GM23248 (cell line): ENCODE measurements at regions not wholly inside any gene's neighbourhood (a gene's known extent, or its start where the extent isn't known, plus 50 kb on each side); places are given as distances from the start of the nearest gene placed in this dataset.

ENCODE experiments used
- DNase-seq: peaks from one replicate; pipeline ENCODE4 v3.0.0-alpha.2; 2015
- H2AFZ ChIP-seq: fragments of 200-600 bp; sonication (generic); 2 replicates; pipeline ENCODE4 v1.6.1; 2016; ENCODE audit warnings: antibody characterized with exemption
- H3F3A ChIP-seq: fragments of 200-600 bp; sonication (generic); 2 replicates; pipeline ENCODE4 v1.6.1; 2016; ENCODE audit warnings: mild to moderate bottlenecking, antibody characterized with exemption, mixed run types; ENCODE audit not compliant: insufficient read depth
- H3K27ac ChIP-seq: fragments of 200-600 bp; sonication (generic); 2 replicates; pipeline ENCODE4 v1.5.1; 2016; ENCODE audit warnings: mild to moderate bottlenecking
- H3K27me3 ChIP-seq: fragments of 200-600 bp; sonication (generic); replicated peaks from 2 replicates; pipeline ENCODE4 v1.6.1; 2016; ENCODE audit warnings: mild to moderate bottlenecking; ENCODE audit not compliant: insufficient read depth
- H3K36me3 ChIP-seq: fragments of 200-600 bp; sonication (generic); 2 replicates; pipeline ENCODE4 v1.6.1; 2016; ENCODE audit warnings: low read depth, mild to moderate bottlenecking
- H3K4me1 ChIP-seq: fragments of 200-600 bp; sonication (generic); 2 replicates; pipeline ENCODE4 v1.6.1; 2016; ENCODE audit warnings: mild to moderate bottlenecking; ENCODE audit not compliant: insufficient read depth
- H3K4me2 ChIP-seq: fragments of 200-600 bp; sonication (generic); one replicate; pipeline ENCODE4 v1.6.1; 2016; ENCODE audit warnings: mild to moderate bottlenecking; ENCODE audit not compliant: unreplicated experiment
- H3K4me3 ChIP-seq: fragments of 200-600 bp; sonication (generic); 2 replicates; pipeline ENCODE4 v1.5.1; 2016; ENCODE audit warnings: mild to moderate bottlenecking
- H3K79me2 ChIP-seq: fragments of 200-600 bp; sonication (generic); 2 replicates; pipeline ENCODE4 v1.6.1; 2016; ENCODE audit warnings: mild to moderate bottlenecking; ENCODE audit not compliant: insufficient read depth
- H3K9ac ChIP-seq: fragments of 200-600 bp; sonication (generic); 2 replicates; pipeline ENCODE4 v1.6.1; 2016; ENCODE audit warnings: mild to moderate bottlenecking
- H3K9me2 ChIP-seq: fragments of 200-600 bp; sonication (generic); 2 replicates; pipeline ENCODE4 v1.6.1; 2016; ENCODE audit warnings: mixed run types, mild to moderate bottlenecking, moderate library complexity; ENCODE audit not compliant: insufficient read depth
- H3K9me3 ChIP-seq: fragments of 200-600 bp; sonication (generic); one replicate; pipeline ENCODE4 v1.6.1; 2017; ENCODE audit warnings: low read depth
- H4K20me1 ChIP-seq: fragments of 200-600 bp; sonication (generic); 2 replicates; pipeline ENCODE4 v1.6.0; 2016; ENCODE audit not compliant: insufficient read depth
- EZH2 ChIP-seq: fragments of 200-600 bp; sonication (generic); IDR thresholded peaks from 2 replicates; pipeline ENCODE4 v1.6.1; 2018; ENCODE audit warnings: antibody characterized with exemption, mild to moderate bottlenecking; ENCODE audit not compliant: insufficient read depth, poor library complexity, severe bottlenecking
- EZH2phosphoT487 ChIP-seq: fragments of 200-600 bp; sonication (generic); IDR thresholded peaks from 2 replicates; pipeline ENCODE4 v1.6.1; 2018; ENCODE audit warnings: antibody characterized with exemption, moderate library complexity, mild to moderate bottlenecking, low read depth; ENCODE audit not compliant: insufficient read depth
- WGBS, 2 experiments: methylation state at CpG; one replicate each; pipeline ENCODE4 v1.1.6; 2015 to 2017; ENCODE audit warnings: low lambda C conversion rate in 2 of 2, low coverage in 1 of 2; ENCODE audit errors: missing lambda C conversion rate in 2 of 2; 5-methylcytosine and 5-hydroxymethylcytosine counted together
- in situ Hi-C: fragments of 300-500 bp; cut with MboI; formaldehyde crosslinking; loops from 2 replicates; pipeline ENCODE4 v1.15.0; 2020

DNA sequence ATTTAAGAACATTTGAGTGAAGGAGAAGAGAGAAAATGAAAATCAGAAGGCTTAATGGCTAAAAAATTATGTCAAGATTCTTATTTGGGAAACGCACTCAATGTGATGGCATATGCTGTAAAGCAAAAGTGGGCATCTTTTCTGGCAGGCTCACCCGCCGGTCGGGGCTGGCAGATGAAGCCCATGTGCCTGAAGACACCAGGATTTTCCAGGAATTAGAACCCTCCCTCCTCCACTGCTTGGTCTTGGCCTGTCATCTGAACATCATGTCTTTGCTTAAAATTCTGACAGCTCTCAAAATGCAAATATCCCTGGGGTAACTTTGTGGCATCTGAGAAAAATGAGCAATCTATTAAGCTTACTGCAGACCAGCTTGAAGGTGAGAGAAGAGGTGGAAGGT, 337.9 kb downstream of the IRX1 start:
- H3K27ac ChIP-seq, result no peak overlapping the region
- WGBS, 2 experiments, result 1% methylated on average over 4 of the region's 4 CpGs
- in situ Hi-C loops, result no loop called here
- no peaks in the 10 kb centered on the region for H3K4me1 ChIP-seq
- no peaks in the 10 kb centered on the region for H3K79me2 ChIP-seq
- no peak overlapping the region for H3K4me2 ChIP-seq
- no peak for TF ChIP-seq EZH2phosphoT487
- no peak overlapping the region for H2AFZ ChIP-seq
- no peak overlapping the region for H3K9ac ChIP-seq
- no peaks in the 10 kb centered on the region for H3K9me2 ChIP-seq
- no peaks in the 10 kb centered on the region for H3K36me3 ChIP-seq
- H3K4me3 ChIP-seq, result no peak overlapping the region
- no peaks in the 10 kb centered on the region for H3K27me3 ChIP-seq
- H3F3A ChIP-seq, result no peaks in the 10 kb centered on the region
- no peaks in the 10 kb centered on the region for H4K20me1 ChIP-seq
- DNase-seq, result no peak
- H3K9me3 ChIP-seq, result no peaks in the 10 kb centered on the region

DNA sequence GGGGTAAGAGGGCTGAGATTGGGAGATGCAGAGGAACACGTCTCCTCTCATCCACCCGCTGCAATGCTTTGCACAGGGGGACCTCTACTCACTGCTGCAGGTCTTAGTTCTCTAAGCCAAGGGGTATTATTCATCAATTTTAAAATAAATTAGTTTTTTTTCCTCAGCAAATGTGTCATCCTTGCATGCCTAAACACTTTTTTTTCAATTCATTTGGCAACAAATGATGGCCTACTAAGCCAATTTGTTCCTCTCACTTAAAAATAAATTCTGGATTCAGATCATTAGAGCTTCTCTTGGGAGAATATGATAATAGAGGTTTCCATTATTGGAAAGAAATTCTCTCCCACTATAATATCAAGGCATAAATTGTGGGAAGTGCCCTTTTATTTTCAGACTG, 338.3 kb downstream of the IRX1 start:
- Histone ChIP-seq H3K4me1 (no peaks in the 10 kb centered on the region), H3K4me3 (no peak overlapping the region), H3K36me3 (no peaks in the 10 kb centered on the region), H3K9ac (no peak overlapping the region), H3K27ac (no peak overlapping the region), H3K9me2 (no peaks in the 10 kb centered on the region), H4K20me1 (no peaks in the 10 kb centered on the region), H3K79me2 (no peaks in the 10 kb centered on the region), H3F3A (no peaks in the 10 kb centered on the region), H3K4me2 (no peak overlapping the region), H3K27me3 (no peaks in the 10 kb centered on the region), H2AFZ (no peak overlapping the region), H3K9me3 (no peaks in the 10 kb centered on the region)
- in situ Hi-C loops, result no loop called here
- no peak for DNase-seq
- WGBS, 2 experiments, result 3 to 9% methylated on average over 2 of the region's 2 CpGs
- TF ChIP-seq EZH2phosphoT487, result no peak

DNA sequence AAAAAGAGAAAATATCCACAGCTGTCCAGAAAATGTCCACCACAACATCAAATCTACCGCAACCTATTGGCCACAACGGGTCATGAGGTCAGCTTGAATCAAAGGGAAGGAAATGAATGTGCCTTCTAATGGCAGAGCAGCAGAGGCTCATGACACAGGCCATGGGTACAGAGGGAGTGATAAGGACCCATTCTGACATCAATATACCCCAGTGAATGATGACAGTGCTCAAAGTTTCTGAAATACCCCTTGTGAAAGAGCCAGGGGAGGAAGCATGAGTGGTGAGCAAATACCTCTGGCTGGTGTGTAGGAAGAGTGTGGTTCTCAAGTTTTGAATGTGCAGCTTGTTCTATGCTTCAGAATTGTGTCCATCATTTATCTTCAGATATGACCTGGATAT, 348.2 kb downstream of the IRX1 start:
- H3K4me1 ChIP-seq, result no peaks in the 10 kb centered on the region

DNA sequence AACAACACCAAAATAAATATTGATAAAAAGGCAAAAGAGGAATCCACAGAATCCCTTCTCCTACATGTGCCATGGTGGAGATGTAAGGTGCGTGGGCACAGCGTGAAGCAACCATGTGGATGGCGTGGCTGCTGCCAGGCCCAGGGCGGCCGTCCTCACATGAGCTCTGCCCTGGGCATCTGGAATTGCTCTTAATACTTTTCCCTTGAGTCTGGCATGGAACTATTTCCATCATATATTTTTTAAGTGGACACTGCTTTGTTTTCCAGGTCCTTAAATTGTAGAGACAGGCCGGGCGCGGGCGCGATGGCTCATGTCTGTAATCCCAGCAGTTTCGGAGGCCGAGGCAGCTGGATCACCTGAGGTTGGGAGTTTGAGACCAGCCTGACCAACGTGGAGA, 349.3 kb downstream of the IRX1 start:
- H3K9me2 ChIP-seq, result no peaks in the 10 kb centered on the region
- no peaks in the 10 kb centered on the region for H4K20me1 ChIP-seq
- in situ Hi-C loops, result no loop called here
- DNase-seq, result no peak
- H3K27ac ChIP-seq, result no peak overlapping the region
- H3K4me1 ChIP-seq, result no peaks in the 10 kb centered on the region
- H3K4me3 ChIP-seq, result no peak overlapping the region
- no peaks in the 10 kb centered on the region for H3K27me3 ChIP-seq
- no peaks in the 10 kb centered on the region for H3K79me2 ChIP-seq
- H3K4me2 ChIP-seq, result no peak overlapping the region
- no peak for TF ChIP-seq EZH2
- 73 to 74% methylated on average over 13 of the region's 13 CpGs for WGBS, 2 experiments
- no peaks in the 10 kb centered on the region for H3K36me3 ChIP-seq
- no peaks in the 10 kb centered on the region for H3F3A ChIP-seq
- H3K9ac ChIP-seq, result no peak overlapping the region
- H3K9me3 ChIP-seq, result no peaks in the 10 kb centered on the region
- no peak overlapping the region for H2AFZ ChIP-seq

More for the DNA sequence above, 348.2 kb downstream of the IRX1 start:
- TF ChIP-seq EZH2 (no peak), EZH2phosphoT487 (no peak)
- no peak overlapping the region for H2AFZ ChIP-seq
- H3K4me3 ChIP-seq, result no peak overlapping the region
- 36 to 45% methylated on average over 2 of the region's 2 CpGs for WGBS, 2 experiments
- no peaks in the 10 kb centered on the region for H3K36me3 ChIP-seq
- no peaks in the 10 kb centered on the region for H3K79me2 ChIP-seq
- H3K4me2 ChIP-seq, result no peak overlapping the region
- no peaks in the 10 kb centered on the region for H3K9me2 ChIP-seq
- DNase-seq, result no peak
- H3K27me3 ChIP-seq, result no peaks in the 10 kb centered on the region
- in situ Hi-C loops, result no loop called here
- H3F3A ChIP-seq, result no peaks in the 10 kb centered on the region
- no peaks in the 10 kb centered on the region for H4K20me1 ChIP-seq
- no peak overlapping the region for H3K27ac ChIP-seq
- no peaks in the 10 kb centered on the region for H3K9me3 ChIP-seq
- H3K9ac ChIP-seq, result no peak overlapping the region

DNA sequence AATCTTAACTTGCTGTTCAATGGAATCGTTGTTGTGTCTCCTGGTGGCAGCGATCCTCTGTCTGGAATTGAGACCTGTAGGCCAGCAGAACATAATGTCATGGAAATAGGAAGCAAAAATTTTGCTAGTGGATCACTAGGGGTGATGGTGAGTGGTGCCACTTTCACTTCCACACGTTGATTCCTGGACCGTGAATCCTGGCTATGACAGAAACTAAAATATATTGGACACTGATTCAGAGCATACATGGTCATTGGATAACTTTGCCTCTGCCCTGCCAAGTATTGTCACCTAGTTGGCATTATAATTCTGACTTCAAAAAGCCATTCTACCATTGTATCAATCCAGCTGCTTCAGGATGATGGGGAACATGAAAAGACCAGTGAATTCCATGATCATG, 353.2 kb downstream of the IRX1 start:
- H3K9ac ChIP-seq, result no peak overlapping the region
- in situ Hi-C loops, result no loop called here
- no peak overlapping the region for H3K27ac ChIP-seq
- no peak for TF ChIP-seq EZH2
- TF ChIP-seq EZH2phosphoT487, result no peak
- no peaks in the 10 kb centered on the region for H3K79me2 ChIP-seq
- 21 to 24% methylated on average over 4 of the region's 4 CpGs for WGBS, 2 experiments
- no peaks in the 10 kb centered on the region for H3K36me3 ChIP-seq
- no peaks in the 10 kb centered on the region for H3K9me2 ChIP-seq
- H2AFZ ChIP-seq, result no peak overlapping the region
- H3K4me1 ChIP-seq, result no peaks in the 10 kb centered on the region
- no peak overlapping the region for H3K4me2 ChIP-seq
- no peak overlapping the region for H3K4me3 ChIP-seq
- no peaks in the 10 kb centered on the region for H3K27me3 ChIP-seq
- no peaks in the 10 kb centered on the region for H3K9me3 ChIP-seq
- no peaks in the 10 kb centered on the region for H3F3A ChIP-seq
- DNase-seq, result no peak
- no peaks in the 10 kb centered on the region for H4K20me1 ChIP-seq
